Neuronal stem cell (in vitro differentiated cells): ENCODE measurements at regions not wholly inside any gene's neighbourhood (a gene's known extent, or its start where the extent isn't known, plus 50 kb on each side); places are given as distances from the start of the nearest gene placed in this dataset.

Experiments used
- DNase-seq: peaks from one replicate; pipeline ENCODE4 v3.0.0-alpha.2; 2013; ENCODE audit warnings: low spot score
- H2AFZ ChIP-seq: one replicate; pipeline ENCODE4 v1.6.1; 2013; ENCODE audit warnings: mild to moderate bottlenecking, low read length, inconsistent platforms
- H2AK5ac ChIP-seq: 2 replicates; pipeline ENCODE4 v1.6.1; 2013; ENCODE audit warnings: low read depth, mild to moderate bottlenecking, inconsistent platforms, low read length, moderate library complexity, mixed read lengths
- H2BK120ac ChIP-seq: 2 replicates; pipeline ENCODE4 v1.6.1; 2013; ENCODE audit warnings: low read depth, mild to moderate bottlenecking, inconsistent platforms, low read length, moderate library complexity, mixed read lengths
- H2BK12ac ChIP-seq: one replicate; pipeline ENCODE4 v1.6.1; 2013; ENCODE audit warnings: low read length, inconsistent platforms
- H2BK15ac ChIP-seq: 2 replicates; pipeline ENCODE4 v1.6.1; 2013; ENCODE audit warnings: mild to moderate bottlenecking, low read length, inconsistent platforms, mixed read lengths
- H2BK5ac ChIP-seq: one replicate; pipeline ENCODE4 v1.6.1; 2013; ENCODE audit warnings: inconsistent platforms, mild to moderate bottlenecking, low read length, moderate library complexity
- H3K14ac ChIP-seq: one replicate; pipeline ENCODE4 v1.6.1; 2013; ENCODE audit warnings: low read length, inconsistent platforms
- H3K18ac ChIP-seq: 2 replicates; pipeline ENCODE4 v1.6.1; 2013; ENCODE audit warnings: low read length, inconsistent platforms
- H3K23ac ChIP-seq: 2 replicates; pipeline ENCODE4 v1.6.1; 2013; ENCODE audit warnings: low read depth, mild to moderate bottlenecking, mixed read lengths, low read length, inconsistent platforms; ENCODE audit not compliant: poor library complexity
- H3K27ac ChIP-seq: replicated peaks from 3 replicates; pipeline ENCODE4 v1.5.1; 2013; ENCODE audit warnings: low read length, inconsistent platforms
- H3K27me3 ChIP-seq, 3 experiments: 2 replicates each; pipeline ENCODE4 v1.6.1; 2013; ENCODE audit warnings: low read length in 3 of 3, mild to moderate bottlenecking in 2 of 3, inconsistent platforms in 1 of 3, low read depth in 1 of 3, mixed read lengths in 1 of 3, moderate library complexity in 1 of 3; ENCODE audit not compliant: control insufficient read depth in 3 of 3, insufficient read depth in 3 of 3
- H3K36me3 ChIP-seq, 2 donors: replicated peaks in 1 of 2; 2 replicates each; pipeline ENCODE4 v1.6.1; 2013; ENCODE audit warnings: low read length in 2 of 2; ENCODE audit not compliant: control insufficient read depth in 2 of 2, insufficient read depth in 2 of 2
- H3K4ac ChIP-seq: 2 replicates; pipeline ENCODE4 v1.6.1; 2013; ENCODE audit warnings: inconsistent platforms, mild to moderate bottlenecking, low read length, moderate library complexity
- H3K4me1 ChIP-seq, 2 donors: 1 replicate in 1 of 2; 2 replicates in 1 of 2; pipeline ENCODE4 v1.6.1; 2013; ENCODE audit warnings: low read length in 2 of 2, low read depth in 1 of 2; ENCODE audit not compliant: control insufficient read depth in 2 of 2, insufficient read depth in 1 of 2
- H3K4me2 ChIP-seq: one replicate; pipeline ENCODE4 v1.6.1; 2013; ENCODE audit warnings: mild to moderate bottlenecking, low read length, inconsistent platforms; ENCODE audit not compliant: insufficient read depth, poor library complexity, severe bottlenecking
- H3K4me3 ChIP-seq, 2 donors: 2 replicates each; pipeline ENCODE4 v1.5.1; 2013; ENCODE audit warnings: low read length in 2 of 2, mild to moderate bottlenecking in 2 of 2, inconsistent platforms in 1 of 2, moderate library complexity in 1 of 2
- H3K79me1 ChIP-seq: one replicate; pipeline ENCODE4 v1.6.1; 2013; ENCODE audit warnings: low read depth, mild to moderate bottlenecking, inconsistent platforms, low read length, moderate library complexity
- H3K9ac ChIP-seq: one replicate; pipeline ENCODE4 v1.6.1; 2013; ENCODE audit warnings: mild to moderate bottlenecking, low read depth, low read length, inconsistent platforms; ENCODE audit not compliant: poor library complexity
- H3K9me3 ChIP-seq, 2 donors: replicated peaks in 1 of 2; 2 replicates each; pipeline versions ENCODE3 to v1.6.1; 2013; ENCODE audit warnings: low read length in 2 of 2, mild to moderate bottlenecking in 2 of 2, inconsistent platforms in 1 of 2, low read depth in 1 of 2, mixed read lengths in 1 of 2, moderate library complexity in 1 of 2; ENCODE audit not compliant: control insufficient read depth in 2 of 2, insufficient read depth in 1 of 2
- H4K8ac ChIP-seq: one replicate; pipeline ENCODE4 v1.6.1; 2013; ENCODE audit warnings: low read depth, mild to moderate bottlenecking, inconsistent platforms, low read length, moderate library complexity
- H4K91ac ChIP-seq: one replicate; pipeline ENCODE4 v1.6.1; 2013; ENCODE audit warnings: low read length, low read depth, mild to moderate bottlenecking, inconsistent platforms; ENCODE audit not compliant: poor library complexity
- WGBS, 2 donors: extraction: QIAGEN DNeasy Blood & Tissue Kit; methylation state at CpG; one replicate each; pipeline ENCODE4 v1.1.7; 2013; ENCODE audit warnings: missing lambda C conversion rate in 2 of 2, mixed read lengths in 1 of 2; ENCODE audit not compliant: insufficient read length in 2 of 2, insufficient replicate concordance in 1 of 2; ENCODE audit errors: extremely low coverage in 2 of 2; 5-methylcytosine and 5-hydroxymethylcytosine counted together

DNA sequence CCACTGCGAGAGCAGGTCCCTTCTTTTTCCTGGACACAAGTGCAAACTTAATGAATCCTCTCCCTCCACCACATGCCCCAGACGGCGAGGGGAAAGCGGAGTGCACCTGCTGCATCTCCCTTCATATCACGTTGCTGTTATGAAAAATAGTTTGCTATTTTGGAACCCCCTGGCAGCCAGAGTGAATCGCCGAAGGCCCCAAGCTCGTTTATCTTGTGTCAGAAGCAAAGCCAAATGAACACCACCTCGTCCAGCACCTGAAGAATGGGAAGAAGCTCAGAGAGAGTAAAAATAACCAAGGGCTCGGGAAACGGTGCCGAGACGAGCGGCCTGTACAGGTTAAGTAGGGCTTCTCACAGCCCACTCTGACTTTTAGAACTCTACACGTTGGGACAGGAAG is 394.6 kb upstream of the RORA start:
- Histone ChIP-seq H3K27ac (no peak overlapping the region), H2AFZ (no peak overlapping the region)

GRCh38 chr15:61621865-61622264 is 392.8 kb upstream of the RORA start:
- H3K9me3 ChIP-seq = peaks cover 0 to 1% of the 10 kb centered on the region in 2 donors
- H2BK15ac ChIP-seq = no peak overlapping the region
- WGBS, 2 donors = no CpG with 5 or more reads among the region's 2 CpGs
- H2BK120ac ChIP-seq = no peak overlapping the region
- H2AFZ ChIP-seq = no peak overlapping the region
- no peaks in the 10 kb centered on the region for H3K27me3 ChIP-seq
- H2BK12ac ChIP-seq = no peak overlapping the region
- H4K91ac ChIP-seq = no peak overlapping the region
- H3K4ac ChIP-seq = no peak overlapping the region
- H2BK5ac ChIP-seq = no peak overlapping the region
- H3K27ac ChIP-seq = no peak overlapping the region
- H3K23ac ChIP-seq = no peak overlapping the region
- no peaks in the 10 kb centered on the region for H3K79me1 ChIP-seq
- H3K36me3 ChIP-seq = no peaks in the 10 kb centered on the region
- no peak for DNase-seq
- no peak overlapping the region for H3K4me2 ChIP-seq
- H2AK5ac ChIP-seq = no peak overlapping the region
- no peak overlapping the region for H3K4me3 ChIP-seq
- no peak overlapping the region for H4K8ac ChIP-seq
- H3K9ac ChIP-seq = no peak overlapping the region
- H3K18ac ChIP-seq = no peak overlapping the region
- H3K14ac ChIP-seq = no peak overlapping the region
- H3K4me1 ChIP-seq = no peaks in the 10 kb centered on the region

More for the DNA sequence above, 394.6 kb upstream of the RORA start:
- Histone ChIP-seq H3K4ac (no peak overlapping the region), H3K4me3 (no peak overlapping the region), H3K27me3 (no peaks in the 10 kb centered on the region), H3K9me3 (no peaks in the 10 kb centered on the region), H2BK120ac (no peak overlapping the region), H2AK5ac (no peak overlapping the region), H2BK12ac (no peak overlapping the region), H3K23ac (no peak overlapping the region), H3K18ac (no peak overlapping the region), H3K9ac (no peak overlapping the region), H3K4me1 (no peaks in the 10 kb centered on the region), H4K8ac (no peak overlapping the region), H2BK5ac (no peak overlapping the region), H3K14ac (no peak overlapping the region), H3K79me1 (no peaks in the 10 kb centered on the region), H4K91ac (no peak overlapping the region), H3K4me2 (no peak overlapping the region), H2BK15ac (no peak overlapping the region), H3K36me3 (no peaks in the 10 kb centered on the region)
- no peak for DNase-seq
- no CpG with 5 or more reads among the region's 15 CpGs for WGBS, 2 donors

DNA sequence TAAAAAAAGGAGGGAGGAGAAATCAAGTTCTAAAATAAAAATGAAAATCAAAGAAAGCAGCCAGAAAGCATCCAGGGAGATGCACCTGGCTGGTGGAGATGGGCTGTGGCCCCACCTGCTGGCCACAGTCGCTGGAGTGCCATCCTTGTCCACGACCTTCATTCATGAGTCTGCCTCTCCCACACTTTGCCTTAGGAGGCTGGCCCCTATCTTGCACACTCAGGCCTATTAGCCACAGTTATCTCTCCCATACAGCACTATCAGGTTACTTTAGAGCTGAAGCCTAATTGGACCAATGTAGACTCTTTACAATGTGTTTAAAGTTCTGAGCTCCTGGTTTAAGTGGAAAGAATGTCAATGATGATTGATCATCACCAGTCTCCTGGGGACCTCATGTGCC is 392.0 kb upstream of the RORA start:
- Histone ChIP-seq H3K23ac (no peak overlapping the region), H3K9ac (no peak overlapping the region), H3K36me3 (no peaks in the 10 kb centered on the region), H2AFZ (no peak overlapping the region), H4K91ac (no peak overlapping the region), H3K9me3 (peaks cover 0 to 1% of the 10 kb centered on the region in 2 donors), H3K4ac (no peak overlapping the region), H2BK5ac (no peak overlapping the region), H3K27me3 (no peaks in the 10 kb centered on the region), H3K79me1 (no peaks in the 10 kb centered on the region), H3K4me2 (no peak overlapping the region), H2BK15ac (no peak overlapping the region), H3K4me1 (no peaks in the 10 kb centered on the region), H3K4me3 (no peak overlapping the region), H3K14ac (no peak overlapping the region), H4K8ac (no peak overlapping the region), H2BK120ac (no peak overlapping the region), H3K18ac (no peak overlapping the region), H3K27ac (no peak overlapping the region), H2BK12ac (no peak overlapping the region), H2AK5ac (no peak overlapping the region)
- DNase-seq = peak; percentile 31
- no CpG with 5 or more reads among the region's 2 CpGs for WGBS, 2 donors

- Histone ChIP-seq H4K91ac (no peak overlapping the region), H2BK120ac (no peak overlapping the region), H3K79me1 (no peaks in the 10 kb centered on the region), H2BK15ac (no peak overlapping the region), H3K4ac (no peak overlapping the region), H3K9me3 (peaks cover 0 to 1% of the 10 kb centered on the region in 2 donors), H3K4me2 (no peak overlapping the region), H3K4me3 (no peak overlapping the region), H3K23ac (no peak overlapping the region), H3K27ac (no peak overlapping the region), H2AK5ac (no peak overlapping the region), H2BK5ac (no peak overlapping the region), H3K4me1 (no peaks in the 10 kb centered on the region), H3K27me3 (no peaks in the 10 kb centered on the region), H4K8ac (no peak overlapping the region), H2BK12ac (no peak overlapping the region), H3K14ac (no peak overlapping the region), H3K9ac (no peak overlapping the region), H3K18ac (no peak overlapping the region), H3K36me3 (no peaks in the 10 kb centered on the region), H2AFZ (no peak overlapping the region)
- no CpG with 5 or more reads among the region's 2 CpGs for WGBS, 2 donors
- DNase-seq = no peak
Measured at GRCh38 chr15:61620151-61620550, 391.0 kb upstream of the RORA start.
